IPS-NIHi7 (cell line): ENCODE measurements at regions not wholly inside any gene's neighbourhood (a gene's known extent, or its start where the extent isn't known, plus 50 kb on each side); places are given as distances from the start of the nearest gene placed in this dataset.
"Not testable (repeated sequence)": the region's sequence is repeated elsewhere in the genome, so short reads cannot be mapped to it uniquely, and the experiment has no call there.

ENCODE experiments used
- DNase-seq: peaks from one replicate; pipeline ENCODE4 v3.0.0; 2012; ENCODE audit warnings: mixed read lengths; ENCODE audit errors: extremely low spot score

- no peak for DNase-seq
These were observed 606.5 kb upstream of the GYPC start for GRCh38 chr2:126049461-126049860.

GRCh38 chr2:126050991-126051736, 604.8 kb upstream of the GYPC start:
- no peak for DNase-seq

DNA sequence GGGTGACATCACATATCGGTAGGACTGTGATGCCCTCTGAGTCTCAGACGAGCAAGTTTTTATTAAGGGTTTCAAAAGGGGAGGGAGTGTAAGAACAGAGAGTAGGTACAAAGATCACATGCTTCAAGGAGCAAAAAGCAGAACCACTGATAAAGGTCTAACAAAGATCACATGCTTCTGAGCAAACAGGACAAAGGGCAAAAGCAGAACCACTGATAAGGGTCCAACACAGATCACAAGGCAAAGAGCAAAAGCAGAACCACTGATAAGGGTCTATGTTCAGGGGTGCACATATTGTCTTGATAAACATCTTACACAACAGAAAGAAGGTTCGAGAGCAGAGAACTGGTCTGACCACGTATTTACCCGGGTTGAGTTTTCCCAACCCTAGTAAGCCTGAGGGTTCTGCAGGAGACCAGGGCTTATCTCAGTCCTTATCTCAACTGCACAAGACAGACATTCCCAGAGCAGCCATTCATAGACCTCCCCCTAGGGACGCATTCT, 604.2 kb upstream of the GYPC start:
- not testable (repeated sequence) for DNase-seq

DNA sequence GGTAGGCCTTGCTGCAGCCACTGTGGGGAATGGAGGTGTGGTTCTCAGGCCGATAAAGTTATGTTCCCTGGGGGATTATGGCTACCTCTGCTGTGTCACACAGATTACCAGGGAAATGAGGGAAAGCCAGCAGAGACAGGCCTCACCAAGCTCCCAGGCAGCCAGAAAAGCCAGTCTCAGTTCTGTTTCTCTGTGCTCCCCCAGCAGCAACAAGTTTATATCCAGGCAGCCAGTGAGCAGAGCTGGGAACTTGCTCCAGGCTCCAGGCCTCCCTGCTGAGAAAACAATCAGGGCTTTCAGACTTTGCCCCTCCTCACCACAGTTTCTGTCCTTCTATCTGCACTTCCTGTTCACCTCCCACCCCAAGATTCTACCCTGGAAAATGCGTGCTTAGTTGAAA, 596.6 kb upstream of the GYPC start:
- peak; percentile 12 for DNase-seq

DNA sequence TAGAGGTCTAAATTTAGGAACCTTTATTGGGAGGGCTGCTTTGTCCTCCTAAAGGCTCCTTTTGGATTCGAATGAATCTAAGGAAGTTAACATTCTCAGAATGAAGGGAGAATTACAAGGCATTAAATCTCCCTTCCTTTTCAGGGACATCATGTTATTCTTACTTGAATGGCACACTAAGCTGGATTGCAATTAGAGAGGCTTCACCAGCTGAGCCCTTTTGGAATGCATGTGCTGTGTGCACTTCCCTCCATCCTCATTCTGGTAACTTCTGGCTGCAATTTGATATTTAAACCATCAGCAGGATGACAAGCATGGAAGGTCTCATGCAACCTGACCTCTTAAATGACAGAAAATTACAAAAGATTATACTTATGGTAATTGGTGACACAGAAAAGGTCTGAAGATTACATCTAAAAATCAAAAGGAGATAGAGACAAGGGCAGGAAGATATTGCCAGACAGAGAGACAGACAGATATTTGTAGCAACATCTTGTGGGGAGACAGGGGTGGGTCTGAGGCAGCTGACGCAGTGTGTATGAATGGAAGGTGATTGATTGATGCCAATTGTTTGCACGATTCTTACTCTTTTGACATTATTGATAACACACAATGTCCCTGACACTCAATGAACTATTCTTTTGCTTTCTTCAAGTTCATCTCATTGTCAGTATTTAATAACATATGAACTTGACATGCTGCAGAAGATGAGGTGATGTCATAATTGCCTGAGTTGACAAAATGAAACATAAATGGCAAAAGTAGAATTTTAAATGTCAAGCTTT, 570.8 kb upstream of the GYPC start:
- DNase-seq = no peak

DNA sequence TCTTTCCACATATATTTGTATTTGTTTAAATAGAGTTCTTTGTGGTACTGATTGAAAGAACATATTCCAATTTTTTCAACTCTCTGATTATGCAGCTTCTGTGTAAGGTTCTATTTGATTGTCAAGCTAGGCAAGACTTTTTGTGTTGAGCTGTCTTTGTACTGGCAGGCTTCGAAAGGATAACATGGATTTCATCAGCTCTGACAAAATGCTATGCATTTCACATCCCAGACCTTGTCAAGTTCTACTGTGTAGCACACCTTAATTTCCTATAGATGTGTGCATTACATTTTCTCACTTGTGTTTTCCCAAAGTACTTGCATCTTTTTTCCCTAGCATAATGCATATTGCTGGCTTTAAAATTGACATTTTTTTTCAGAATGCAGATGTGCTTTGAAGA, 555.0 kb upstream of the GYPC start:
- no peak for DNase-seq

- no peak for DNase-seq
These were observed 550.0 kb upstream of the GYPC start for GRCh38 chr2:126106006-126106405.

DNA sequence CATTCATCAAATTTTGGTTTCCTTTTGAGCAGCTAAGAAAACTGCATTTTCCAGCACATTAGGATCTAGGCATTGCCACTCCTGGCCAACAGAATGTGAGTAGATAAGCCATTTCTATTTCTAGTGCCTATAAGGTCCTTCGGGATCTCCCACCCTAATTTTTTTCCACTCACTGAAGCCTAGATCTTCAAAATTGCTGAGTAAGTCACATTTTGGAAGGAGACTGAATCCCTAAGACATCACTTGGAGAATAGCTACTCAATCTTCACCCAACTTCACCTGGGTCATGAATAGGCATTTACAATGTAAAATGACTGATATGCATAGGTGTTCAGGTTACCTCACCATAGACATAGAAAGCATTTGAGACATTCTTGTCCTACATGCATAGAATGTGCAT, 548.1 kb upstream of the GYPC start:
- DNase-seq = no peak

GRCh38 chr2:126115975-126116374, 540.0 kb upstream of the GYPC start:
- peak; percentile 8 for DNase-seq

DNA sequence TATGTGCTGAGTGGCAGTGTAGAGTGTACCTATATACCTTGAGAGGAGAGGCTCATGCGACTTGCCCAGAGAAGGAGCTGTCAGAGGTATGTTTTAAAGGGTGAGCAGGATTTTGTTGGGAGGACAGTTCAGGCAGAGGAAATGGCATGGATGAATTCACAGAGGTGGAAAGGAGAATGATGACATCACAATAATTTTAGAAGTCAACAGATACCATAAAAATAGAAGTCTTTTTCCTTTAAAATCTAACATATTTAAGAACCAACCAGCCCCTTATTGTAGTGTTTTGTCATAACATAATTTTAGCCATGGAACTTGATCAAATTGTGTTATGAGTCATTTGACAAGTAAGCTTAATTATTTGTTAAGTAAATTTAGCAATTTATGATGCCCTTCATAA, 538.1 kb upstream of the GYPC start:
- no peak for DNase-seq

GRCh38 chr2:126145752-126146151, 510.2 kb upstream of the GYPC start:
- DNase-seq = no peak

- DNase-seq = no peak
These were observed 501.6 kb upstream of the GYPC start for GRCh38 chr2:126154256-126154785.

- DNase-seq = not testable (repeated sequence)
These were observed 495.0 kb upstream of the GYPC start for GRCh38 chr2:126160950-126161349.

GRCh38 chr2:126172631-126173184, 483.2 kb upstream of the GYPC start:
- no peak for DNase-seq

DNA sequence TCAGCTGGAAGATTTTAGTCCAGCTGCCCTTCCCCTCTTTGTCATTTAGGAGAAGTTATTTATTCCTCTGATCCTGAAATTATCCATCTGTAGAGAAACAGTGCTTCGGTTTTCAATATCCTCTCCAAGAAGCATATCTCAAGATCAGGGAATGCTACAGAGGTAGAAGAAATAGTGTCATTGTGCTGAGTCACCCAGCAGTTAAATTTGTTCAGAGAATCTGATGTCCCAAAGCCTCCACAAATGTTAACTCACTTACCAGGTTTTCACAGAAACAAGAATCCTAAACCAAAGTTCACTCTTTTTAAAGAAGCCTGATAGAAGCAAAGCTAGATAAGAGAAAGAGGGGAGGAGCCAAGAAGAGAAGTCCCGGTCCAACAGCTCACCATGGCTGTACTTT, 480.7 kb upstream of the GYPC start:
- no peak for DNase-seq

GRCh38 chr2:126177479-126177878, 478.5 kb upstream of the GYPC start:
- no peak for DNase-seq

GRCh38 chr2:126187668-126188067, 468.3 kb upstream of the GYPC start:
- no peak for DNase-seq

DNA sequence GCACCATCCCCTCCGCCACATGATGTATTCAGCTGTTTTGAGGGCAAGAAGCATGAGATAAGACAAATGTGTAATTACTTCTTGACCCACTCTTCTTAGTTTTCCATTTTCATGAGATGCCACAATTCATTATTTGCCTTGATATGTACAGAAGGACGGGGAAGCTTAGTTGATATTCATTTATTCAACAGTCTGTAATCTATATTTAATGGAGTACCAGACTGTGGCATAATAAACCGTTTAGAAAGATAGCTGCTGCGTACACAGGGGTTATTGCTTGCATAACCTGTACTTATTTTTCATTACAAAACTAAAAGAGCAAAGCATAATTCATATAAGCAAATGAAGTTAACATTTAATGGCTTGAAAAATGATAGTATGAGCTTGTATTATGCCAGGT, 466.4 kb upstream of the GYPC start:
- DNase-seq = no peak

- DNase-seq = no peak
These were observed 455.4 kb upstream of the GYPC start for GRCh38 chr2:126200538-126200937.

- DNase-seq = no peak
These were observed 447.7 kb upstream of the GYPC start for GRCh38 chr2:126208266-126208665.

DNA sequence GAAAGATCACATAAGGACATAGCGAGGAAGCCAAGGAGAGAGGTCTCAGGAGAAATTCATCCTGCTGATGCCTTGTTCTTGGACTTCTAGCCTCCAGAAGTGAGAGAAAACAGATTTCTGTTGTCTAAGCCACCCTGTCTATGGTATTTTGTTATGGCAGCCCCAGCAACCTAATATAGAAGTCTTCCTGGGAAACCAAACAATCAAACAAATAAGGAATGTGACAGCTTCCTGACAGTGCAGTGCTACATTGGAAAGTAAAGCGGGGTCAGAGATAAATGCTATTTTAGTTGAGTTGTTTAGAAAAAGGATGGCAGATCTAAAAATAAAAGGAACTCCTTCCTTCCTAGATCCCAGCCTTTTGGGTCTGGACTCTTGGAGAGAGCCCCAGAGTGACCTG, 443.2 kb upstream of the GYPC start:
- no peak for DNase-seq

DNA sequence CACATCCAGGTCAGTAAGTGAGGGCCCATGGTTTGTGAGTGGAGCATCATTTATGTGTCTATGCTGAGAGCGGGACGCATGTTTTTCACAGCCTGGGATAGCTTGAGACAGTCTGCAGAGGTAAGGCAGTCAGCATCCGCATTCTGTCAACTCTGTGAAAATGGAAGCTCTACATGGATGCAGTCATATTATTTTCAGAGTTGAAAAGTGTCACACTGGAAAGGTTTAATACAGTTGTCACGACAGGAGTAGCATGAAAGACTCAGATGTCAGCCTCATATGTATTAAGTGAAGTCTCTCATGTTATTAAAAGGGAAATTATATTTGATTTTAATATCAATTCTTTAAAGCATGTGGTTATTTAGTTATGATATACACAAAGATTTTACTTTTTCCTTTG, 436.9 kb upstream of the GYPC start:
- DNase-seq = no peak

GRCh38 chr2:126220331-126220730, 435.6 kb upstream of the GYPC start:
- no peak for DNase-seq
